Kidney epithelial cell (primary cell): ENCODE measurements at regions not wholly inside any gene's neighbourhood (a gene's known extent, or its start where the extent isn't known, plus 50 kb on each side); places are given as distances from the start of the nearest gene placed in this dataset.

Experiments
- DNase-seq: peaks from one replicate; pipeline ENCODE4 v3.0.0-alpha.2; 2010; ENCODE audit warnings: low read depth
- H3K27me3 ChIP-seq: 2 replicates; pipeline ENCODE4 v1.6.0; 2011; ENCODE audit warnings: low read length; ENCODE audit not compliant: control insufficient read depth, insufficient read depth
- H3K36me3 ChIP-seq: 2 replicates; pipeline ENCODE4 v1.5.1; 2011; ENCODE audit warnings: low read length; ENCODE audit not compliant: control insufficient read depth, insufficient read depth
- H3K4me3 ChIP-seq: 2 replicates; pipeline ENCODE4 v1.5.1; 2011; ENCODE audit warnings: low read depth, mild to moderate bottlenecking, control low read depth, low read length
- TF ChIP-seq, protein P1 (sequence below): IDR thresholded peaks from 2 replicates; pipeline ENCODE4 v1.5.1; 2011; ENCODE audit warnings: mild to moderate bottlenecking, moderate library complexity, low read length, control low read depth, inconsistent platforms; ENCODE audit not compliant: insufficient read depth, poor library complexity, severe bottlenecking

DNA sequence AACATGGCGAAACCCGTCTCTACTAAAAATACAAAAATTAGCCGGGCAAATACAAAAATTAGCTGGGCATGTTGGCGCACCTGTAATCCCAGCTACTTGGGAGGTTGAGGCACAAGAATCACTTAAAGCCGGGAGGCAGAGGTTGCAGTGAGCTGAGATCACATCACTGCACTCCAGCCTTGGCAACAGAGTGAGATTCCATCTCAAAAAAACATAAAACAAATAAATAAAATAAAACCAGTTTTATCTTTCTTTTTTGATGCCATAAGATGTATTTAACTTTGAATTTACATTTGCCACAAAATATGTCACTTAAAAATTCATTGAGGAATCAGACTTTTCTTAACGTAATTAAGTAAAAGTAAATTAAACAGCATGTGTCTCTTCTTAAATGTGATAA, 113.3 kb upstream of the ERRFI1 start:
- DNase-seq: no peak
- TF ChIP-seq, protein P1, sequence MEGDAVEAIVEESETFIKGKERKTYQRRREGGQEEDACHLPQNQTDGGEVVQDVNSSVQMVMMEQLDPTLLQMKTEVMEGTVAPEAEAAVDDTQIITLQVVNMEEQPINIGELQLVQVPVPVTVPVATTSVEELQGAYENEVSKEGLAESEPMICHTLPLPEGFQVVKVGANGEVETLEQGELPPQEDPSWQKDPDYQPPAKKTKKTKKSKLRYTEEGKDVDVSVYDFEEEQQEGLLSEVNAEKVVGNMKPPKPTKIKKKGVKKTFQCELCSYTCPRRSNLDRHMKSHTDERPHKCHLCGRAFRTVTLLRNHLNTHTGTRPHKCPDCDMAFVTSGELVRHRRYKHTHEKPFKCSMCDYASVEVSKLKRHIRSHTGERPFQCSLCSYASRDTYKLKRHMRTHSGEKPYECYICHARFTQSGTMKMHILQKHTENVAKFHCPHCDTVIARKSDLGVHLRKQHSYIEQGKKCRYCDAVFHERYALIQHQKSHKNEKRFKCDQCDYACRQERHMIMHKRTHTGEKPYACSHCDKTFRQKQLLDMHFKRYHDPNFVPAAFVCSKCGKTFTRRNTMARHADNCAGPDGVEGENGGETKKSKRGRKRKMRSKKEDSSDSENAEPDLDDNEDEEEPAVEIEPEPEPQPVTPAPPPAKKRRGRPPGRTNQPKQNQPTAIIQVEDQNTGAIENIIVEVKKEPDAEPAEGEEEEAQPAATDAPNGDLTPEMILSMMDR: no peak
- H3K36me3 ChIP-seq: no peaks in the 10 kb centered on the region
- H3K27me3 ChIP-seq: no peaks in the 10 kb centered on the region
- H3K4me3 ChIP-seq: no peak overlapping the region

DNA sequence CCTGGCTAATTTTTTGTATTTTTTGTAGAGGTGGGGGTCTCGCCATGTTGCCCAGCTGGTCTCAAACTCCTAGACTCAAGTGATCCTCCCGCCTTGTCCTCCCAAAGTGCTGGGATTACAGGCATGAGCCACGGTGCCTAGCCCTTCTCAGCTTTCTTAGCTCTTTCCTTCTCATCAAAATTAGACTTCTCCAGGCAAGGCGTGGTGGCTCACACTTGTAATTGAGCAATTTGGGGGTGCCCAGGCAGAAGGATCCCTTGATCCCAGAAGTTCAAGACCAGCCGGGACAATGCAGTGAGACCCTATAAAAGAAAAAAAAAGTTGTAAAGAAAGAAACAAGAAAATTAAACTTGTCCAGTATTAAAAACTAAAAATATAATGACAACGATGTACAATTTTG, 112.6 kb upstream of the ERRFI1 start:
- TF ChIP-seq, protein P1: no peak
- no peak for DNase-seq

DNA sequence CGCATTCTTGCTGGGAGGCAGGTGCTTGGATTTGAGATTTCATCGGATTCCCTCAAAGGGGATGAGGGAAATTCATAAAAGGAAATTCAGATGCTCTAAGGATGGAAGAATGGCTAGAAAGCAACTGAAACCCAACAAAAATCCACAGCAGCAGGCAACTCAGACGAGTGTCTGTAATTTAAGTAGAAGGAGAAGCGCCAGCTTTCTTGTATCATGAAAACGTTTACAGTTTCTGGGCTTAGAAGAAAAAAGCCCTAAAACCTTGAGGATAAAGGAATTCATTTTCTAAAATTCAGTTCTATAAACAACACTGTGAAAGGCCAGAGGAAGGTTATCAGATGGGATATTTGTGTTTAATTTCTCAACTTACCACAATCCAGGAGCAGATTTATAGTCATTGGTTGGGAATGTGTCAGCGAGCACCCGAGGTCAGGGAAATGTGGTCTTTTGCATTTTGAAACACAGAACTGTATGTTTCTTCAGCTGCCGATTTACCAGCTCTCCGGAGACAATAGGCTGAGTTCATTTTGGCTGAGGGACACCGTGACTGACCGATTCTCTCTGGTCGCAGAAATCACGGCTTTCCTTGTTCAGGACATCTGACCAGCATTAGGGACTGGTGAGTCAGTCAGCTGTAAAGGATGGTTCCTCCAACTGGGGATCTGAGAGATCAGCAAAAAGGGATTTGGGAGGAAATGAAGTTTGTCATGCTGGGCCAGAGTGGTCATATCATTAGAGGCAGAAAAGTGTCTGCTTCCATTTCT, 111.6 kb upstream of the ERRFI1 start:
- H3K4me3 ChIP-seq: no peak overlapping the region
- TF ChIP-seq, protein P1: no peak
- H3K27me3 ChIP-seq: no peaks in the 10 kb centered on the region
- peak; percentile 75 for DNase-seq
- no peaks in the 10 kb centered on the region for H3K36me3 ChIP-seq

More for the DNA sequence above, 112.6 kb upstream of the ERRFI1 start:
- H3K27me3 ChIP-seq: no peaks in the 10 kb centered on the region
- H3K4me3 ChIP-seq: no peak overlapping the region
- H3K36me3 ChIP-seq: no peaks in the 10 kb centered on the region

DNA sequence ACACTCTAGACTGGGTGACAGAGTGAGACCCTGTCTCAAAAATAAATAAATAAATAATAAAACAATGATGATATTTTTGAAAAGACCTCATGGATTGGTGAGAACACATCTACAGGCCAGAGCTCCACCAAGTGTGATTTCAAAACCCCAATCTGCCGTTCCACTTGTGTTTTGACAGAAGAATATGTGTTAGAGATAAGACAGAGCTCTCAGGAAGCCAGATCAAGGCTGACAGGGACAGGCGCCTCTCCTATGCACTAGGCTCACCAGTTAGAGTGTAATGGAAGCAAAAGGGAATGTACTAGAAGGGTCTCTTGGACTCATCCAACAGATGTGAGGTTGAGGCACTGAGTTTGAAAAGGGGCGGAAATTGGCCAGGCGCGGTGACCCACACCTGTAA, 110.7 kb upstream of the ERRFI1 start:
- DNase-seq: no peak
- no peak overlapping the region for H3K4me3 ChIP-seq
- TF ChIP-seq, protein P1: no peak
- no peaks in the 10 kb centered on the region for H3K36me3 ChIP-seq
- no peaks in the 10 kb centered on the region for H3K27me3 ChIP-seq

DNA sequence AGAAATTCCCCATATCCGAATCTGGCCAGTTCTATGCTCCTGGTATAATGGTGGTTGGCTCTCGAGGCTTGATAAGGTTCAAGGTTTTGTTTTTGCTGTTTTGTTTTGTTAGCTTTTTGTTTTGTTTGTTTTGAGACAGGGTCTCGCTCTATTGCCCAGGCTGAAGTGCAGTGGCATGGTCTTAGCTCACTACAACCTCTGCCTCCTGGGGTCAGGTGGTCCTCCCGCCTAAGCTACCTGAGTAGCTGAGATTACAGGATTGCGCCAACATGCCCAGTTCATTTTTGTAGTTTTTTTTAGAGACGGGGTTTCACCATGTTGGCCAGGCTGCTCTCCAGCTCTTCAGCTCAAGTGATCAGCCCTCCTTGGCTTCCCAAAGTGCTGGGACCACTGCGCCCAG, 109.1 kb upstream of the ERRFI1 start:
- H3K4me3 ChIP-seq: no peak overlapping the region
- DNase-seq: no peak
- TF ChIP-seq, protein P1: no peak
- H3K27me3 ChIP-seq: no peaks in the 10 kb centered on the region
- no peaks in the 10 kb centered on the region for H3K36me3 ChIP-seq
